ENCODE measurements at regions not wholly inside any gene's neighbourhood (a gene's known extent, or its start where the extent isn't known, plus 50 kb on each side); places are given as distances from the start of the nearest gene placed in this dataset.

- intact Hi-C loops (cut with micrococcal nuclease): no loop called here
- Histone ChIP-seq H3K4me1 (no peaks in the 10 kb centered on the region), H3K4me3 (no peak overlapping the region), H3K9me3 (replicated peaks) (no peaks in the 10 kb centered on the region), H3K36me3 (no peaks in the 10 kb centered on the region), H3K27ac (replicated peaks) (no peak overlapping the region), H3K27me3 (ENCODE audit: low read depth) (peaks cover 88% of the 10 kb centered on the region)
- TF ChIP-seq, protein P1, sequence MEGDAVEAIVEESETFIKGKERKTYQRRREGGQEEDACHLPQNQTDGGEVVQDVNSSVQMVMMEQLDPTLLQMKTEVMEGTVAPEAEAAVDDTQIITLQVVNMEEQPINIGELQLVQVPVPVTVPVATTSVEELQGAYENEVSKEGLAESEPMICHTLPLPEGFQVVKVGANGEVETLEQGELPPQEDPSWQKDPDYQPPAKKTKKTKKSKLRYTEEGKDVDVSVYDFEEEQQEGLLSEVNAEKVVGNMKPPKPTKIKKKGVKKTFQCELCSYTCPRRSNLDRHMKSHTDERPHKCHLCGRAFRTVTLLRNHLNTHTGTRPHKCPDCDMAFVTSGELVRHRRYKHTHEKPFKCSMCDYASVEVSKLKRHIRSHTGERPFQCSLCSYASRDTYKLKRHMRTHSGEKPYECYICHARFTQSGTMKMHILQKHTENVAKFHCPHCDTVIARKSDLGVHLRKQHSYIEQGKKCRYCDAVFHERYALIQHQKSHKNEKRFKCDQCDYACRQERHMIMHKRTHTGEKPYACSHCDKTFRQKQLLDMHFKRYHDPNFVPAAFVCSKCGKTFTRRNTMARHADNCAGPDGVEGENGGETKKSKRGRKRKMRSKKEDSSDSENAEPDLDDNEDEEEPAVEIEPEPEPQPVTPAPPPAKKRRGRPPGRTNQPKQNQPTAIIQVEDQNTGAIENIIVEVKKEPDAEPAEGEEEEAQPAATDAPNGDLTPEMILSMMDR (IDR thresholded peaks at IDR 0.05; ENCODE audit: borderline replicate concordance): no peak
- DNase-seq: no peak
These were observed 191.7 kb upstream of the GSC start for GRCh38 chr14:94961386-94962165.

DNA sequence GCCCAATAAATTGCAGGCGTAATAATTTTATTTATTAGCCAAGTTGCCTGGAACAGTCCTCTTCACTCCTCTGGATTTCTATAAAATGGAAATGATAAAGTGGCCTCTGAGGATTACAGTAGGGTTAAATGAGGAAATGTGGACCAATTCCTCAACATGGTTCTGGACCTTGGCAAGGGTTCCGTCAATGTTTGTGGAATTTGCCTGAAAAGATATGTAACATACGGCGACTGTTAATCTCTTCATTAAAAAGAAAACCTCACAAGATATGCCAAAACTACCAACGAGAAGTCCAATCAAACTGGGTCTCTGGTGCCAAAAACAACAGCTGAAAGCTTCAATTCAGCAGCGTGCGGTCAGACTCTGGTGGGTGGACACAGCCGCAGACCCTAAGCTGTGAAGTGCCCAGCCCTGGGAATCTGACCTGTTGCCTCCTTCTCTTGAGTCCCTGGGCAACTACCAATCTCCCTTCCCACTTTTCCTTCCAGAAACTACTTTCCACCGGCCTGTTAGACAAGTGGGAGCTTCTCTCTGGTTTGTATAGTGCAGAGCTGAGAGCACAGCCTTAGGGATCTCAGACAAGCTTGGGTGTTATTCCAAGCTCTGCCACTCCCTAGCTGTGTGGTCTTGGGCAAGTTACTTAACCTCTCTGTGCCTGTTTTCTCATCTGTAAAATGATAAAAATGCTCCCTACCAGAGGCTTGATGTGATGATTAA is 190.5 kb upstream of the GSC start:
- intact Hi-C loops (cut with micrococcal nuclease): no loop called here
- peaks cover 87% of the 10 kb centered on the region for H3K27me3 ChIP-seq (ENCODE audit: low read depth)

GRCh38 chr14:94953541-94954260 is 183.8 kb upstream of the GSC start:
- TF ChIP-seq, protein P1 (IDR thresholded peaks at IDR 0.05; ENCODE audit: borderline replicate concordance): no peak
- intact Hi-C loops (cut with micrococcal nuclease): no loop called here
- no peaks in the 10 kb centered on the region for H3K36me3 ChIP-seq
- H3K27me3 ChIP-seq (ENCODE audit: low read depth): peaks cover 58% of the 10 kb centered on the region
- no peak overlapping the region for H3K4me3 ChIP-seq
- H3K4me1 ChIP-seq: no peaks in the 10 kb centered on the region
- H3K27ac ChIP-seq (replicated peaks): no peak overlapping the region
- no peak for DNase-seq
- H3K9me3 ChIP-seq (replicated peaks): no peaks in the 10 kb centered on the region

More for the DNA sequence above, 190.5 kb upstream of the GSC start:
- no peak overlapping the region for H3K4me3 ChIP-seq
- TF ChIP-seq, protein P1 (IDR thresholded peaks at IDR 0.05; ENCODE audit: borderline replicate concordance): no peak
- no peaks in the 10 kb centered on the region for H3K4me1 ChIP-seq
- DNase-seq: no peak
- no peaks in the 10 kb centered on the region for H3K9me3 ChIP-seq (replicated peaks)
- no peak overlapping the region for H3K27ac ChIP-seq (replicated peaks)
- no peaks in the 10 kb centered on the region for H3K36me3 ChIP-seq

GRCh38 chr14:94952097-94952496 is 182.2 kb upstream of the GSC start:
- no peaks in the 10 kb centered on the region for H3K36me3 ChIP-seq
- H3K9me3 ChIP-seq (replicated peaks): peaks cover 13% of the 10 kb centered on the region
- TF ChIP-seq, protein P1 (IDR thresholded peaks at IDR 0.05; ENCODE audit: borderline replicate concordance): no peak
- H3K4me3 ChIP-seq: no peak overlapping the region
- intact Hi-C loops (cut with micrococcal nuclease): no loop called here
- no peak overlapping the region for H3K27ac ChIP-seq (replicated peaks)
- no peak for DNase-seq
- H3K4me1 ChIP-seq: no peaks in the 10 kb centered on the region
- H3K27me3 ChIP-seq (ENCODE audit: low read depth): peaks cover 46% of the 10 kb centered on the region

DNA sequence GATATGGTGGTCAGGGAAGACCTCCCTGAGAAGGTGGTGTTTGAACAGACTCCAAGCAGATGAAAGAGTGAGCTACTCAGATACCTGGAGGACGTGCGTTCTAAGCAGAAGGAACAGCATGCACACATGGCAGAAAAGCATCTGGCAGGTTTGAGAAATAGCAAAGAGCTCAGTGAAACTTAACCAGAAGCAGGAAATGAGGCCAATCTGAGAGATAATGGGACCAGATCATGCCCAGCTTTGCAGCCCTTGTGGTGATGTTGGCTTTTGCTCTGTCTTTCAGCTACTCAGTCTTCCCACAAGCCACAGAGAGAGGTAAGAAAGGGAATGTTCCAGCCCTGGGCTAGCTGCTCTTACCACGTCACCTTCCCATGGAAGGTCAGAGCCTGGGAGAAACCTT is 176.3 kb upstream of the GSC start:
- intact Hi-C loops (cut with micrococcal nuclease): no loop called here
- Histone ChIP-seq H3K27ac (replicated peaks) (no peak overlapping the region), H3K27me3 (ENCODE audit: low read depth) (peaks cover 27% of the 10 kb centered on the region), H3K4me3 (no peak overlapping the region), H3K4me1 (no peaks in the 10 kb centered on the region), H3K9me3 (replicated peaks) (peaks cover 16% of the 10 kb centered on the region), H3K36me3 (no peaks in the 10 kb centered on the region)
- TF ChIP-seq, protein P1 (IDR thresholded peaks at IDR 0.05; ENCODE audit: borderline replicate concordance): no peak
- DNase-seq: no peak

Measured in left ventricle myocardium inferior (tissue), 1 donor.